Progenitor cell of endocrine pancreas (in vitro differentiated cells): ENCODE measurements at regions not wholly inside any gene's neighbourhood (a gene's known extent, or its start where the extent isn't known, plus 50 kb on each side); places are given as distances from the start of the nearest gene placed in this dataset.

Source experiments
- DNase-seq: peaks from one replicate; pipeline ENCODE4 v3.0.0; 2021; ENCODE audit warnings: low spot score; ENCODE audit not compliant: unreplicated experiment
- H3K27ac Mint-ChIP-seq: 2 replicates; pipeline ENCODE4 v1.8.0; 2021; ENCODE audit warnings: mild to moderate bottlenecking, moderate library complexity, mixed read lengths
- H3K27me3 Mint-ChIP-seq: 2 replicates; pipeline ENCODE4 v1.8.0; 2021; ENCODE audit warnings: mixed read lengths
- H3K36me3 Mint-ChIP-seq: 2 replicates; pipeline ENCODE4 v1.8.0; 2022; ENCODE audit warnings: mixed read lengths; ENCODE audit not compliant: insufficient read depth
- H3K4me1 Mint-ChIP-seq: 2 replicates; pipeline ENCODE4 v1.8.0; 2021; ENCODE audit warnings: low read depth, mixed read lengths
- H3K4me3 Mint-ChIP-seq: 2 replicates; pipeline ENCODE4 v1.8.0; 2021; ENCODE audit warnings: low read depth, mild to moderate bottlenecking, moderate library complexity, mixed read lengths
- H3K9me3 Mint-ChIP-seq: 2 replicates; pipeline ENCODE4 v1.8.0; 2021; ENCODE audit warnings: low read depth, mixed read lengths
- TF ChIP-seq, protein P1 (sequence below): fragments of 200-600 bp; sonication (generic); IDR thresholded peaks from one replicate; pipeline ENCODE4 v1.5.0; 2021; ENCODE audit warnings: antibody characterized with exemption, mild to moderate bottlenecking; ENCODE audit not compliant: unreplicated experiment

DNA sequence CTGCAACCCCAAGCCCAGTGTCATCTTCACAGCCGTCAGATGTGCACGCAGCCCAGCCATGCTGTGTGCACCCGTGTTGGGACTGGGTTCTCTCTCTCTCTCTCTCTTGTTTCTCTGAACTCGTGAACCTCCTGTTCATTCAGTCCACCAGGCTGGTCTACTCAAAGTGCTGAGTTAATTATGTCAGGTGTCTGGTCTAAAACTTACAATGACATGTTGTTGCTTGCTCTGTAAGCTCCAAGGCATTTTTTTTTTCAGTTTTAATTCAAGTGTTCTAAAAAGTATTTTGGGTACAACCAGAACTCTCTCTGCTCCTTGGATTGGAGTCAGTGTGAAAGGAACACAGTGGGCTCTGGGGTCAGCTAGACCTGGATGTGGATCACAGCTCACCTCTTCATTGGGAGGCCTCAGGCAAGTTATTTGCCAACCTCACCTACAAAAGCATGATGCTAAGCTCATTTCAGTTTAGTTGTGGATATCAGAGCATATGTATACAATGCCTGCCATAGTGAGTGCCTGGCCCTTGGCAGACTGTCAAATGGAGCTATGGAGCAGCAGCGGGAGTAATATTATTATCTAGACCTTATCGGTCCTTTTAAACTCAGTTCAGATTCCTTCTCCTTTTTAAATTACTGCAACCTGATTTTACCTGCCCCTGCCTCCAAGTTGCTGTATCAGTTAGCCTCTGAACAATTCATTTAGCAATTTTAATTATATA, 59.5 kb downstream of the PLEKHG1 start:
- Mint-ChIP-seq H3K4me3 (no peak overlapping the region), H3K36me3 (peaks cover 15% of the 10 kb centered on the region), H3K9me3 (no peaks in the 10 kb centered on the region), H3K4me1 (peaks cover 4% of the 10 kb centered on the region), H3K27ac (peak overlapping the region; percentile 47), H3K27me3 (no peaks in the 10 kb centered on the region)
- DNase-seq, result no peak
- TF ChIP-seq, protein P1, sequence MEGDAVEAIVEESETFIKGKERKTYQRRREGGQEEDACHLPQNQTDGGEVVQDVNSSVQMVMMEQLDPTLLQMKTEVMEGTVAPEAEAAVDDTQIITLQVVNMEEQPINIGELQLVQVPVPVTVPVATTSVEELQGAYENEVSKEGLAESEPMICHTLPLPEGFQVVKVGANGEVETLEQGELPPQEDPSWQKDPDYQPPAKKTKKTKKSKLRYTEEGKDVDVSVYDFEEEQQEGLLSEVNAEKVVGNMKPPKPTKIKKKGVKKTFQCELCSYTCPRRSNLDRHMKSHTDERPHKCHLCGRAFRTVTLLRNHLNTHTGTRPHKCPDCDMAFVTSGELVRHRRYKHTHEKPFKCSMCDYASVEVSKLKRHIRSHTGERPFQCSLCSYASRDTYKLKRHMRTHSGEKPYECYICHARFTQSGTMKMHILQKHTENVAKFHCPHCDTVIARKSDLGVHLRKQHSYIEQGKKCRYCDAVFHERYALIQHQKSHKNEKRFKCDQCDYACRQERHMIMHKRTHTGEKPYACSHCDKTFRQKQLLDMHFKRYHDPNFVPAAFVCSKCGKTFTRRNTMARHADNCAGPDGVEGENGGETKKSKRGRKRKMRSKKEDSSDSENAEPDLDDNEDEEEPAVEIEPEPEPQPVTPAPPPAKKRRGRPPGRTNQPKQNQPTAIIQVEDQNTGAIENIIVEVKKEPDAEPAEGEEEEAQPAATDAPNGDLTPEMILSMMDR, result no peak

DNA sequence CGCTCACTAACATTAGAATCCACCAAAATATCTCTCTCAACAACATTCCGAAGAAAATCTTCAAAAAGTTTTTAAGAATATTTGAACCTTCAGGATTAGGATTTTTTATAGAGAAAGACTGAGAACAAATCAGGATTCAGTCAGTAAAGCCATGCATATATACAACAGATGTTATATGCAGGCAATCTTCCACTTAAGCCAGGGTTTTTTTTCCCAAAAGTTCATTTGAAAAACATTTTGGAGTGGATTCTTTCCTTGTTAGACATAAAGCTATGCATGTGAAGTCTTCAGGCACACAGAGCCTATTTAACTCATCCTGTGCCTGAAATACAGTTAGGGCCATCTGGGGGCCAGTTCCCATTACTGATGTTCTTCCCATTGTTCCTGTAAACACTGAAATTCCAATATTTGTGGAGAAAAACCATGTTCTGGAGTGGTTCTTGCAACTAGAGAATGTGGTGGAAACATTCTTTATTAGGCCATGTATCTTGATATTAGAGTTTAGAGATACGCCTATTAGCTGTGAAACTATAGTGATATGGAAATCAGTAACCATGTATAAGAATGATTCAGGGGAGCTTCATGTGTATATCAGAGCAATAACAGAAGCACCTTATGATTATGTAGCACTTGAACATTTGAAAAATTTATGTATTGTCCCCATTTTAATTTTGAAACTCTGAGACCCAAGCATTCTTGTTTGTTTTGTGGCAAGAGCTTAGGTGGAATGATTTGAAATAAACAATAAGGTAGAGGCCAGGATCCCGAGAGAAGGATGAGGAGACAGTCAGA, 61.7 kb downstream of the PLEKHG1 start:
- H3K9me3 Mint-ChIP-seq, result no peaks in the 10 kb centered on the region
- peak overlapping the region; percentile 49 for H3K27ac Mint-ChIP-seq
- no peaks in the 10 kb centered on the region for H3K27me3 Mint-ChIP-seq
- no peak overlapping the region for H3K4me3 Mint-ChIP-seq
- peaks cover 16% of the 10 kb centered on the region for H3K36me3 Mint-ChIP-seq
- peaks cover 4% of the 10 kb centered on the region for H3K4me1 Mint-ChIP-seq
- TF ChIP-seq, protein P1, result no peak
- DNase-seq, result no peak

GRCh38 chr6:150662814-150663213, 63.1 kb downstream of the PLEKHG1 start:
- H3K9me3 Mint-ChIP-seq, result no peaks in the 10 kb centered on the region
- peaks cover 16% of the 10 kb centered on the region for H3K36me3 Mint-ChIP-seq
- H3K27ac Mint-ChIP-seq, result no peak overlapping the region
- DNase-seq, result no peak
- peaks cover 8% of the 10 kb centered on the region for H3K4me1 Mint-ChIP-seq
- no peak overlapping the region for H3K4me3 Mint-ChIP-seq
- TF ChIP-seq, protein P1, result no peak
- H3K27me3 Mint-ChIP-seq, result no peaks in the 10 kb centered on the region

GRCh38 chr6:150664091-150664490, 64.4 kb downstream of the PLEKHG1 start:
- H3K36me3 Mint-ChIP-seq, result peaks cover 16% of the 10 kb centered on the region
- H3K27me3 Mint-ChIP-seq, result no peaks in the 10 kb centered on the region
- no peak overlapping the region for H3K4me3 Mint-ChIP-seq
- TF ChIP-seq, protein P1, result no peak
- peaks cover 17% of the 10 kb centered on the region for H3K4me1 Mint-ChIP-seq
- H3K9me3 Mint-ChIP-seq, result no peaks in the 10 kb centered on the region
- H3K27ac Mint-ChIP-seq, result no peak overlapping the region
- DNase-seq, result no peak

- no peaks in the 10 kb centered on the region for H3K9me3 Mint-ChIP-seq
- peaks cover 15% of the 10 kb centered on the region for H3K4me1 Mint-ChIP-seq
- H3K27me3 Mint-ChIP-seq, result no peaks in the 10 kb centered on the region
- TF ChIP-seq, protein P1, result no peak
- H3K36me3 Mint-ChIP-seq, result peaks cover 16% of the 10 kb centered on the region
- DNase-seq, result no peak
- H3K27ac Mint-ChIP-seq, result no peak overlapping the region
- no peak overlapping the region for H3K4me3 Mint-ChIP-seq
These were observed 66.4 kb downstream of the PLEKHG1 start for GRCh38 chr6:150666071-150666470.
